GM12892 (cell line): ENCODE measurements at regions not wholly inside any gene's neighbourhood (a gene's known extent, or its start where the extent isn't known, plus 50 kb on each side); places are given as distances from the start of the nearest gene placed in this dataset.

Experiments used
- POLR2A ChIP-seq: IDR thresholded peaks from 2 replicates; pipeline ENCODE4 v1.6.1; 2011; ENCODE audit warnings: low read depth, low read length, control low read depth
- POLR2AphosphoS5 ChIP-seq: IDR thresholded peaks from 2 replicates; pipeline ENCODE4 v1.6.1; 2011; ENCODE audit warnings: low read depth, low read length, control low read depth

DNA sequence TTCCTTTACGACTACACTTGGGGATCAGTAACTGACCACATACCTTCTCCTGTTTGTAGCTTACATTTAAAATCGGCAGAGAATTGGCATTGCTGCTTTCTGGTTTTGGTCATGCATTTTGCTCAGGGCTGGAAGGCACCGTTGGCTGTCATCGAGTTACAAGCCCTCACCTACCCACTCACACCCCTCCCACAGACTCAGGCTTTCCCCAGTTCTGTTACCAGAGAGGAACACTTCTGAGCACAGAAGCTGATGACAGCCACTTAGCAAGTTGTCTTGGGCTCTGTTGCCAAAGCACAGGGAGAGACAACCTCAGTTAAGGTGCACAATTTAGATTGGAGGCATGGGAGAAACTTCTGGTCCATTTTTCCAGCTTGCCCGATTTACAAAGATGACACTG lies 204.8 kb upstream of the TOPAZ1 start:
- TF ChIP-seq POLR2A (no peak), POLR2AphosphoS5 (no peak)
